RWPE2 (cell line): ENCODE measurements at regions not wholly inside any gene's neighbourhood (a gene's known extent, or its start where the extent isn't known, plus 50 kb on each side); places are given as distances from the start of the nearest gene placed in this dataset.

Experiments used
- ATAC-seq: fragments of 200-7000 bp; cut with Tn5 transposase; 3 replicates; pipeline ENCODE4 v1.9.1; 2021; ENCODE audit warnings: low read depth
- DNase-seq: peaks from one replicate; pipeline ENCODE4 v3.0.0-alpha.2; 2020; ENCODE audit warnings: low spot score
- H3K27ac ChIP-seq: fragments of 450-650 bp; 2 replicates; pipeline ENCODE4 v1.5.1; 2017; ENCODE audit warnings: mild to moderate bottlenecking; ENCODE audit not compliant: poor library complexity, severe bottlenecking
- H3K27me3 ChIP-seq: fragments of 250-450 bp; sonication (Bioruptor Pico); 2 replicates; pipeline ENCODE4 v1.5.1; 2021; ENCODE audit warnings: mild to moderate bottlenecking, moderate library complexity; ENCODE audit not compliant: insufficient read depth, poor library complexity, severe bottlenecking
- H3K36me3 ChIP-seq: fragments of 250-450 bp; sonication (Bioruptor Pico); 2 replicates; pipeline ENCODE4 v1.5.1; 2020; ENCODE audit warnings: low read depth, mild to moderate bottlenecking, moderate library complexity
- H3K4me1 ChIP-seq: fragments of 250-450 bp; sonication (Bioruptor Pico); 2 replicates; pipeline ENCODE4 v1.5.1; 2021; ENCODE audit warnings: mild to moderate bottlenecking, moderate library complexity; ENCODE audit not compliant: insufficient read depth, poor library complexity, severe bottlenecking
- H3K4me3 ChIP-seq: fragments of 250-450 bp; sonication (Bioruptor Pico); 2 replicates; pipeline ENCODE4 v1.5.1; 2021; ENCODE audit warnings: mild to moderate bottlenecking, moderate library complexity; ENCODE audit not compliant: severe bottlenecking
- H3K9me3 ChIP-seq: fragments of 250-450 bp; sonication (Bioruptor Pico); 2 replicates; pipeline ENCODE4 v1.5.1; 2021; ENCODE audit warnings: mild to moderate bottlenecking, moderate library complexity; ENCODE audit not compliant: severe bottlenecking
- CTCF ChIP-seq: fragments of 450-650 bp; IDR thresholded peaks from one replicate; pipeline ENCODE4 v1.5.1; 2017; ENCODE audit warnings: mild to moderate bottlenecking, moderate library complexity; ENCODE audit not compliant: poor library complexity, severe bottlenecking

- H3K27ac ChIP-seq: no peak overlapping the region
- no peak for ATAC-seq
- DNase-seq: no peak
- no peaks in the 10 kb centered on the region for H3K36me3 ChIP-seq
- no peaks in the 10 kb centered on the region for H3K9me3 ChIP-seq
- no peaks in the 10 kb centered on the region for H3K4me1 ChIP-seq
- no peak overlapping the region for H3K4me3 ChIP-seq
- H3K27me3 ChIP-seq: no peaks in the 10 kb centered on the region
- TF ChIP-seq CTCF: no peak
These were observed 929.4 kb upstream of the PIK3C3 start for GRCh38 chr18:41025666-41026065.

- H3K4me1 ChIP-seq: no peaks in the 10 kb centered on the region
- no peak overlapping the region for H3K27ac ChIP-seq
- H3K4me3 ChIP-seq: no peak overlapping the region
- no peaks in the 10 kb centered on the region for H3K36me3 ChIP-seq
- DNase-seq (no peak), ATAC-seq (no peak)
- TF ChIP-seq CTCF: no peak
- H3K27me3 ChIP-seq: no peaks in the 10 kb centered on the region
- no peaks in the 10 kb centered on the region for H3K9me3 ChIP-seq
These were observed 930.2 kb upstream of the PIK3C3 start for GRCh38 chr18:41024792-41025191.

GRCh38 chr18:41022484-41022883 lies 932.5 kb upstream of the PIK3C3 start:
- H3K36me3 ChIP-seq: no peaks in the 10 kb centered on the region
- no peaks in the 10 kb centered on the region for H3K9me3 ChIP-seq
- H3K4me3 ChIP-seq: no peak overlapping the region
- no peak for DNase-seq
- H3K4me1 ChIP-seq: no peaks in the 10 kb centered on the region
- no peak overlapping the region for H3K27ac ChIP-seq
- H3K27me3 ChIP-seq: no peaks in the 10 kb centered on the region
- ATAC-seq: no peak
- TF ChIP-seq CTCF: no peak

GRCh38 chr18:41021089-41021488 lies 933.9 kb upstream of the PIK3C3 start:
- no peaks in the 10 kb centered on the region for H3K27me3 ChIP-seq
- H3K27ac ChIP-seq: no peak overlapping the region
- no peak for TF ChIP-seq CTCF

GRCh38 chr18:41012194-41012593 lies 942.8 kb upstream of the PIK3C3 start:
- H3K9me3 ChIP-seq: no peaks in the 10 kb centered on the region
- no peak overlapping the region for H3K4me3 ChIP-seq
- no peak overlapping the region for H3K27ac ChIP-seq
- DNase-seq (no peak), ATAC-seq (no peak)
- H3K36me3 ChIP-seq: no peaks in the 10 kb centered on the region
- no peaks in the 10 kb centered on the region for H3K27me3 ChIP-seq
- H3K4me1 ChIP-seq: no peaks in the 10 kb centered on the region
- TF ChIP-seq CTCF: no peak

More at GRCh38 chr18:41021089-41021488, 933.9 kb upstream of the PIK3C3 start:
- Histone ChIP-seq H3K4me1 (no peaks in the 10 kb centered on the region), H3K36me3 (no peaks in the 10 kb centered on the region), H3K9me3 (no peaks in the 10 kb centered on the region), H3K4me3 (no peak overlapping the region)
- no peak for DNase-seq
- ATAC-seq: no peak
